K562 (cell line): ENCODE measurements at regions not wholly inside any gene's neighbourhood (a gene's known extent, or its start where the extent isn't known, plus 50 kb on each side); places are given as distances from the start of the nearest gene placed in this dataset.

Source experiments
- HDAC8 ChIP-seq: fragments of 450-650 bp; IDR thresholded peaks from 2 replicates; pipeline ENCODE4 v1.6.1; 2016; ENCODE audit warnings: mild to moderate bottlenecking, missing genetic modification characterization, moderate library complexity, missing compliant biosample characterization
- KDM1A ChIP-seq, 2 experiments: fragments of 450-650 bp; IDR thresholded peaks; 2 replicates each; pipeline ENCODE4 v1.6.1; 2016; ENCODE audit warnings: mild to moderate bottlenecking in 2 of 2
- ZKSCAN8 ChIP-seq: fragments of 200-800 bp; sonication (Bioruptor generic); IDR thresholded peaks from 2 replicates; pipeline ENCODE4 v1.6.1; 2016; ENCODE audit warnings: missing genetic modification characterization, missing compliant biosample characterization
- ZNF212 ChIP-seq: fragments of 450-650 bp; formaldehyde crosslinking; IDR thresholded peaks from 2 replicates; pipeline ENCODE4 v1.4.0; 2020; ENCODE audit warnings: mild to moderate bottlenecking
- ZNF354B ChIP-seq: fragments of 250-450 bp; sonication (Bioruptor Pico); IDR thresholded peaks from 2 replicates; pipeline ENCODE4 v1.4.0; 2020
- ZNF41 ChIP-seq: fragments of 250-450 bp; sonication (Bioruptor Pico); conservative IDR thresholded peaks from 2 replicates; pipeline ENCODE4 v1.4.0; 2020; ENCODE audit warnings: mild to moderate bottlenecking
- ZNF584 ChIP-seq: fragments of 200-800 bp; sonication (Bioruptor generic); IDR thresholded peaks from 2 replicates; pipeline ENCODE4 v1.6.1; 2016; ENCODE audit warnings: low read depth, mild to moderate bottlenecking, missing genetic modification characterization, missing compliant biosample characterization
- TF ChIP-seq, protein P1 (sequence below): fragments of 450-650 bp; conservative IDR thresholded peaks from 2 replicates; pipeline ENCODE4 v1.6.1; 2016; ENCODE audit warnings: missing genetic modification characterization, low read depth, mild to moderate bottlenecking, missing compliant biosample characterization, moderate library complexity
- TF ChIP-seq, protein P2 (sequence below): fragments of 250-450 bp; sonication (Bioruptor Pico); IDR thresholded peaks from 2 replicates; pipeline ENCODE4 v1.4.0; 2020

DNA sequence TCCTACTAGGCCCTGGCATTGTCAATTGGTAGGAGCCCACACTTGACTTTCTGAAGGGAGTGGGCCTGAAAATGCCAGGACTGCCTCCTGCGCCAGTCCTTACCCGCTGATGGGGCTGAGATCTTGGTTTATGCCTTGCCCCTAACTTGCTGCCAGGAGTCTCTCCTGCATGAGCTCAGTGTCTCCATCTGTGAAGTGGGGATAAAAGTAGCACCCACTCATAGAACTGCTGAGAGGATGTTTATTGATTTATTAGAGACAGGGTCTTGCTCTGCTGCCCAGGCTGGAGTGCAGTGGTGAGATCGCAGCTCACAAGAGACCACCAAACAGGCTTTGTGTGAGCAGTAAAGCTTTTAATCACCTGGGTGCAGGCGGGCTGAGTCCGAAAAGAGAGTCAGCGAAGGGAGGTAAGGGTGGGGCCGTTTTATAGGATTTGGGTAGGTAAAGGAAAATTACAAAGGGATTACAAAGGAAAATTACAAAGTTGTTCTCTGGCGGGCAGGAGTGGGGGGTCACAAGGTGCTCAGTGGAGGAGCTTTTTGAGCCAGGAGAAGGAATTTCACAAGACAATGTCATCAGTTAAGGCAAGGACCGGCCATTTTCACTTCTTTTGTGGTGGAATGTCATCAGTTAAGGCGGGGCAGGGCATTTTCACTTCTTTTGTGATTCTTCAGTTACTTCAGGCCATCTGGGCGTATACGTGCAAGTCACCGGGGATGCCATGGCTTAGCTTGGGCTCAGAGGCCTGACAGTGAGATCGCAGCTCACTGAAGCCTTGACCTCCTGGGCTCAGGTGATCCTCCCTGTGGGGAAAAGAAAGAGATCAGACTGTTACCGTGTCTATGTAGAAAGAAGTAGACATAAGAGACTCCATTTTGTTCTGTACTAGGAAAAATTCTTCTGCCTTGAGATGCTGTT lies 93.7 kb downstream of the LSM3 start (continued):
- TF ChIP-seq ZNF41 (CRISPR knock-in tag) (0 out of 2 replicates have a peak, but pooled peaks have one; percentile 43), ZNF354B (CRISPR knock-in tag) (peak; percentile 72; the same call in 1 of the 2 replicates), HDAC8 (tag) (peak; percentile 96), ZNF212 (CRISPR knock-in tag) (0 out of 2 replicates have a peak, but pooled peaks have one; percentile 41), ZKSCAN8 (CRISPR knock-in tag) (0 out of 2 replicates have a peak, but pooled peaks have one; percentile 27), ZNF584 (CRISPR knock-in tag) (0 out of 2 replicates have a peak, but pooled peaks have one; percentile 34), KDM1A (IDR thresholded peaks at IDR 0.05) (0 out of 4 replicates have a peak, but pooled peaks of 1 of the 2 experiments have one; percentile 10)
- TF ChIP-seq, protein P1, sequence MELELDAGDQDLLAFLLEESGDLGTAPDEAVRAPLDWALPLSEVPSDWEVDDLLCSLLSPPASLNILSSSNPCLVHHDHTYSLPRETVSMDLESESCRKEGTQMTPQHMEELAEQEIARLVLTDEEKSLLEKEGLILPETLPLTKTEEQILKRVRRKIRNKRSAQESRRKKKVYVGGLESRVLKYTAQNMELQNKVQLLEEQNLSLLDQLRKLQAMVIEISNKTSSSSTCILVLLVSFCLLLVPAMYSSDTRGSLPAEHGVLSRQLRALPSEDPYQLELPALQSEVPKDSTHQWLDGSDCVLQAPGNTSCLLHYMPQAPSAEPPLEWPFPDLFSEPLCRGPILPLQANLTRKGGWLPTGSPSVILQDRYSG: peak; percentile 96
- TF ChIP-seq, protein P2, sequence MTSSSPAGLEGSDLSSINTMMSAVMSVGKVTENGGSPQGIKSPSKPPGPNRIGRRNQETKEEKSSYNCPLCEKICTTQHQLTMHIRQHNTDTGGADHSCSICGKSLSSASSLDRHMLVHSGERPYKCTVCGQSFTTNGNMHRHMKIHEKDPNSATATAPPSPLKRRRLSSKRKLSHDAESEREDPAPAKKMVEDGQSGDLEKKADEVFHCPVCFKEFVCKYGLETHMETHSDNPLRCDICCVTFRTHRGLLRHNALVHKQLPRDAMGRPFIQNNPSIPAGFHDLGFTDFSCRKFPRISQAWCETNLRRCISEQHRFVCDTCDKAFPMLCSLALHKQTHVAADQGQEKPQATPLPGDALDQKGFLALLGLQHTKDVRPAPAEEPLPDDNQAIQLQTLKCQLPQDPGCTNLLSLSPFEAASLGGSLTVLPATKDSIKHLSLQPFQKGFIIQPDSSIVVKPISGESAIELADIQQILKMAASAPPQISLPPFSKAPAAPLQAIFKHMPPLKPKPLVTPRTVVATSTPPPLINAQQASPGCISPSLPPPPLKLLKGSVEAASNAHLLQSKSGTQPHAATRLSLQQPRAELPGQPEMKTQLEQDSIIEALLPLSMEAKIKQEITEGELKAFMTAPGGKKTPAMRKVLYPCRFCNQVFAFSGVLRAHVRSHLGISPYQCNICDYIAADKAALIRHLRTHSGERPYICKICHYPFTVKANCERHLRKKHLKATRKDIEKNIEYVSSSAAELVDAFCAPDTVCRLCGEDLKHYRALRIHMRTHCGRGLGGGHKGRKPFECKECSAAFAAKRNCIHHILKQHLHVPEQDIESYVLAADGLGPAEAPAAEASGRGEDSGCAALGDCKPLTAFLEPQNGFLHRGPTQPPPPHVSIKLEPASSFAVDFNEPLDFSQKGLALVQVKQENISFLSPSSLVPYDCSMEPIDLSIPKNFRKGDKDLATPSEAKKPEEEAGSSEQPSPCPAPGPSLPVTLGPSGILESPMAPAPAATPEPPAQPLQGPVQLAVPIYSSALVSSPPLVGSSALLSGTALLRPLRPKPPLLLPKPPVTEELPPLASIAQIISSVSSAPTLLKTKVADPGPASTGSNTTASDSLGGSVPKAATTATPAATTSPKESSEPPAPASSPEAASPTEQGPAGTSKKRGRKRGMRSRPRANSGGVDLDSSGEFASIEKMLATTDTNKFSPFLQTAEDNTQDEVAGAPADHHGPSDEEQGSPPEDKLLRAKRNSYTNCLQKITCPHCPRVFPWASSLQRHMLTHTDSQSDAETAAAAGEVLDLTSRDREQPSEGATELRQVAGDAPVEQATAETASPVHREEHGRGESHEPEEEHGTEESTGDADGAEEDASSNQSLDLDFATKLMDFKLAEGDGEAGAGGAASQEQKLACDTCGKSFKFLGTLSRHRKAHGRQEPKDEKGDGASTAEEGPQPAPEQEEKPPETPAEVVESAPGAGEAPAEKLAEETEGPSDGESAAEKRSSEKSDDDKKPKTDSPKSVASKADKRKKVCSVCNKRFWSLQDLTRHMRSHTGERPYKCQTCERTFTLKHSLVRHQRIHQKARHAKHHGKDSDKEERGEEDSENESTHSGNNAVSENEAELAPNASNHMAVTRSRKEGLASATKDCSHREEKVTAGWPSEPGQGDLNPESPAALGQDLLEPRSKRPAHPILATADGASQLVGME (CRISPR knock-in tag): peak; percentile 87; the same call in 1 of the 2 replicates
